ENCODE measurements at regions not wholly inside any gene's neighbourhood (a gene's known extent, or its start where the extent isn't known, plus 50 kb on each side); places are given as distances from the start of the nearest gene placed in this dataset.

DNA sequence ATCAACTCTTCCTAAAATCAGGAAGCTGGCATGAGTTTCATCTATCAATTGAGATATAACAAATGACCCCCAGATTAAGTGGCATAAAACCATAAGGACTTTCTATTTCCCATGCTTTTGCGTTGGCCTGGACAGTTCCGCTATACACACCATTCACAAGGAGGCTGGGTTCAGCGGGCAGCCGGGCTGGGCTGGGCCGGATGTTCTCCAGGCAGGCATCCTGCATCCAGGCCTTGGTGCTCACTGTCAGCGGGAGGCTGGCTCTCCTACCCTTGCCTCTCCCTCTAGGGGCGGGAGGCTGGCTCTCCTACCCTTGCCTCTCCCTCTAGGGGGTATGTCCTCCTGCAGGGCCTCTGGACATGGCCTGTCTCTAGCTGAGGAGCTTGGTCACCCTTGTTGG is 266.0 kb upstream of the ARRDC4 start:
- no peak for DNase-seq (ENCODE audit: low spot score)
- TF ChIP-seq, protein P1, sequence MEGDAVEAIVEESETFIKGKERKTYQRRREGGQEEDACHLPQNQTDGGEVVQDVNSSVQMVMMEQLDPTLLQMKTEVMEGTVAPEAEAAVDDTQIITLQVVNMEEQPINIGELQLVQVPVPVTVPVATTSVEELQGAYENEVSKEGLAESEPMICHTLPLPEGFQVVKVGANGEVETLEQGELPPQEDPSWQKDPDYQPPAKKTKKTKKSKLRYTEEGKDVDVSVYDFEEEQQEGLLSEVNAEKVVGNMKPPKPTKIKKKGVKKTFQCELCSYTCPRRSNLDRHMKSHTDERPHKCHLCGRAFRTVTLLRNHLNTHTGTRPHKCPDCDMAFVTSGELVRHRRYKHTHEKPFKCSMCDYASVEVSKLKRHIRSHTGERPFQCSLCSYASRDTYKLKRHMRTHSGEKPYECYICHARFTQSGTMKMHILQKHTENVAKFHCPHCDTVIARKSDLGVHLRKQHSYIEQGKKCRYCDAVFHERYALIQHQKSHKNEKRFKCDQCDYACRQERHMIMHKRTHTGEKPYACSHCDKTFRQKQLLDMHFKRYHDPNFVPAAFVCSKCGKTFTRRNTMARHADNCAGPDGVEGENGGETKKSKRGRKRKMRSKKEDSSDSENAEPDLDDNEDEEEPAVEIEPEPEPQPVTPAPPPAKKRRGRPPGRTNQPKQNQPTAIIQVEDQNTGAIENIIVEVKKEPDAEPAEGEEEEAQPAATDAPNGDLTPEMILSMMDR (IDR thresholded peaks at IDR 0.05; ENCODE audit: borderline replicate concordance, control extremely low read depth, extremely low read depth, insufficient read depth, missing control alignments): no peak
- in situ Hi-C loops (cut with MboI; ENCODE audit: low sequenced_read_pairs, unreplicated experiment): no loop called here

DNA sequence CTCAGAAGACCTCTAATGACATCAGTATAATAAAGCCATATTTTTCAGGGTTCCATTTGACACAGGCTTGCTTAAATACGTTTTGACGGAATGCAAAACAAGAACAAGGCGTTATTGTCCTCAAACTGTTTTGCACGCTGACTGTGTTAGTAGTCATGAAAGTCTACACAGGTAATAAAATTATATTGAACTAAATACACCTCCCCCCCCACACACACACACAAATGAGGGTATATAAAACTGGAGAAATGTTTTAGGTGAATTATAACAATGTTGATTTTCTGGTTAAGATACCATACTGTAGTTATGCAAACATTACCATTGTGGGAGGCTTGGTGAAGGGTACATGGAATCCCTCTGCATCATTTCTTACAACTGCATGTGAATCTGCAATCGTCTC is 257.1 kb upstream of the ARRDC4 start:
- TF ChIP-seq, protein P1 (IDR thresholded peaks at IDR 0.05; ENCODE audit: borderline replicate concordance, control extremely low read depth, extremely low read depth, insufficient read depth, missing control alignments): no peak
- no peak for DNase-seq (ENCODE audit: low spot score)
- in situ Hi-C loops (cut with MboI; ENCODE audit: low sequenced_read_pairs, unreplicated experiment): no loop called here

DNA sequence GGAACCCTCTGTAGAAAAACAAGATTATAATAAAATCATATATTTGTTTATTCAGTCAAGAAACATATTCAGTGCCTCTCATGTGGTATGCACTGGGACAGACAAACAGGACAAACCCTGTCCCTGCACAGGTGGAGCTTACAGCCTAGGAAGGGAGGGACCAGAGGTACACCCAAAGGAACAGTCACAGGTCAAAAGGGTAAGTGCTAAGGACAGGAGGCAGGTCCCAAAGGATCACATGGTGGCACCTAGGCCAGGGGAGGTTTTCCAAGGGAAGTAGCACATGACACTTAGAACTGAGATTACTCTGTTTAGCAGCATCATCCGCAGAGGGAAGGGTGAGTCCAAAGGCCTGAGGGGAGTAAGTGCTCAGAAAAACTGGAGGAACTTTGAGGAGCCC is 254.4 kb upstream of the ARRDC4 start:
- in situ Hi-C loops (cut with MboI; ENCODE audit: low sequenced_read_pairs, unreplicated experiment): no loop called here
- TF ChIP-seq, protein P1 (IDR thresholded peaks at IDR 0.05; ENCODE audit: borderline replicate concordance, control extremely low read depth, extremely low read depth, insufficient read depth, missing control alignments): no peak
- no peak for DNase-seq (ENCODE audit: low spot score)

DNA sequence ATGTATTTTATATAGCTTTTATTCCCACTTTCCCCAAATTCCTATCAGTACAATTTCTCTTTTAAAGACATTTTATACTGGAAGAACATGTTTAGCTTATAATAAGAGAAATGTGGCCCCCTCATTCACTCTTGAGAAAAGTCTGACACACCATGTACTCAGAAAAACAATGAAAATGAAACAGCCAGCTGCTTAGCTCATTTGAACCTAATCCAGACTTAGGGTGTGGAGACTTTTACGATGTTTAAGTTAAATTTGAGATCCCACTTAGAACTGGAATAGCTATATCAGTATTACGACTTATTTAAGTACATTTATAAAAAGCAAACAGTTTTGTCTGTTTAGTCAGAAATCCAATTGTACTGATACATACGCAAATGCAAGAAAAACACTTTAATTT is 252.3 kb upstream of the ARRDC4 start:
- in situ Hi-C loops (cut with MboI; ENCODE audit: low sequenced_read_pairs, unreplicated experiment): no loop called here
- TF ChIP-seq, protein P1 (IDR thresholded peaks at IDR 0.05; ENCODE audit: borderline replicate concordance, control extremely low read depth, extremely low read depth, insufficient read depth, missing control alignments): no peak
- no peak for DNase-seq (ENCODE audit: low spot score)

DNA sequence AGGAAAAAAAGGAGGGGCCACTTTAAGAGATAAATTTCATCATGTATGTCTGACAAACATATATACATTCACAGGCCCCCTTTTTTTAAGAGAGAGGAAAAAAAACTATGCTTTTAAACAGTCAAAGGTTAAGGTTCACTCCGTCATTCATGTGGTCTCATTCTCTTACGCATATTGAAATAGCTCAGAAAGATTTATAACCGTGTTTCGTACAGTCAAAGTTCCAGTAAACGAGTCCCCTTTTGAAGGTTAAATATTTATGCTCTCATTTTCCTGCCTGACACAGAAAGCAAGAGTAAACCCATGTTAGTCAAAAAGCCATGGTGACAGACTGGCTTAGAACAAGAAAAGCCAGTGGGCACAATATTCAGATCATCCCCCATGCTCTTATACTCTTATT is 248.0 kb upstream of the ARRDC4 start:
- TF ChIP-seq, protein P1 (IDR thresholded peaks at IDR 0.05; ENCODE audit: borderline replicate concordance, control extremely low read depth, extremely low read depth, insufficient read depth, missing control alignments): no peak
- in situ Hi-C loops (cut with MboI; ENCODE audit: low sequenced_read_pairs, unreplicated experiment): no loop called here
- no peak for DNase-seq (ENCODE audit: low spot score)

DNA sequence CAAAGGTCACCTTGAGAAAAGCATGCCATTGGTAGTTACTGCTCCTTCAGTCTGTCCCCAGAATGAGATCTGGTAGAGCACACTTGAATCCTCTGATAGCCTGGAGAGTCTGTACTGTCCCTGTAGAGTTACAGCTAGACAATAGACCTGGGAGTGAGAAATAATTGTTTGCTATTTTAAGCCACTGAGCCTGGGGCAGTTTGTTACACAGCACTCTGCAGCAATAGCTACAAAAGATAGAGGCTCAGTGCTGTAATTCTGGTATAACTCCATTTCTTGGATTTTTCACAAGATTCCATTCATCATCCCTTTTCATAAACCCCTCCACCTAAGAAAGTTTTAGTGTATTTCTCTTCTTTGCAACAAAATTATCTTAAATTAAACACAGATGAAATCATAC is 242.7 kb upstream of the ARRDC4 start:
- in situ Hi-C loops (cut with MboI; ENCODE audit: low sequenced_read_pairs, unreplicated experiment): no loop called here
- TF ChIP-seq, protein P1 (IDR thresholded peaks at IDR 0.05; ENCODE audit: borderline replicate concordance, control extremely low read depth, extremely low read depth, insufficient read depth, missing control alignments): no peak
- DNase-seq (ENCODE audit: low spot score): no peak

DNA sequence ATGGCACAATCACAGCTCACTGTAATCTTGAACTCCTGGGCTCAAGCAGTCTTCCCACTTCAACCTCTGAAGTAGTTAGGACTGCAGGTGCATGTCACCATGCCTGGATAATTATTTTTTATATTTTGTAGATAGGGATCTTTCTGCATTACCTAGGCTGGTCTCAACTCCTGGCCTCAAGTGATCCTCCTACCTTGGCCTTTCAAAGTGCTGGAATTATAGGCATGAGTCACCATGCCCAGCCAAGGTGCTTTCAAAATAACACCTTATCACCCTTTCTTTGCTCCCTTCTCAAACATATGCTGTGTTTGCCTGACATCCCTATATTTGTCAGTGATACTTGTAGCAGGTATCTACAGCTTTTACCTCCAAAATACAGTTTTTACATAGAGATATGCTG is 242.0 kb upstream of the ARRDC4 start:
- in situ Hi-C loops (cut with MboI; ENCODE audit: low sequenced_read_pairs, unreplicated experiment): no loop called here
- DNase-seq (ENCODE audit: low spot score): no peak
- TF ChIP-seq, protein P1 (IDR thresholded peaks at IDR 0.05; ENCODE audit: borderline replicate concordance, control extremely low read depth, extremely low read depth, insufficient read depth, missing control alignments): no peak

All from GM13976 (cell line).